Mucosa of rectum (tissue), 2 donors: ENCODE measurements at regions not wholly inside any gene's neighbourhood (a gene's known extent, or its start where the extent isn't known, plus 50 kb on each side); places are given as distances from the start of the nearest gene placed in this dataset.

Source experiments
- H3K27ac ChIP-seq, 2 donors: one replicate each; pipeline ENCODE4 v1.7.0; 2013; ENCODE audit warnings: inconsistent platforms in 2 of 2, low read depth in 2 of 2, low read length in 2 of 2
- H3K27me3 ChIP-seq, 2 donors: one replicate each; pipeline ENCODE4 v1.7.0; 2013; ENCODE audit warnings: low read length in 2 of 2; ENCODE audit not compliant: control insufficient read depth in 2 of 2, insufficient read depth in 2 of 2
- H3K36me3 ChIP-seq, 2 donors: one replicate each; pipeline ENCODE4 v1.7.0; 2013; ENCODE audit warnings: low read length in 2 of 2; ENCODE audit not compliant: control insufficient read depth in 2 of 2, insufficient read depth in 2 of 2
- H3K4me1 ChIP-seq, 2 donors: one replicate each; pipeline ENCODE4 v1.7.0; 2013; ENCODE audit warnings: low read length in 2 of 2, mild to moderate bottlenecking in 1 of 2; ENCODE audit not compliant: control insufficient read depth in 2 of 2, insufficient read depth in 2 of 2
- H3K4me3 ChIP-seq, 2 donors: one replicate each; pipeline ENCODE4 v1.7.0; 2013; ENCODE audit warnings: low read length in 2 of 2
- H3K9ac ChIP-seq, 2 donors: one replicate each; pipeline ENCODE4 v1.7.0; 2013; ENCODE audit warnings: low read length in 2 of 2, low read depth in 1 of 2, mild to moderate bottlenecking in 1 of 2
- H3K9me3 ChIP-seq, 2 donors: one replicate each; pipeline ENCODE4 v1.7.0; 2013; ENCODE audit warnings: low read length in 2 of 2; ENCODE audit not compliant: control insufficient read depth in 2 of 2
- donor health status: healthy.
- donor health status: Normal muscosa, but diverticular disease.

- H3K9me3 ChIP-seq = no peaks in the 10 kb centered on the region
- H3K4me3 ChIP-seq = no peak overlapping the region
- peaks cover 0 to 2% of the 10 kb centered on the region in 2 donors for H3K4me1 ChIP-seq
- H3K9ac ChIP-seq = no peak overlapping the region
- H3K36me3 ChIP-seq = no peaks in the 10 kb centered on the region
- no peak overlapping the region for H3K27ac ChIP-seq
- no peaks in the 10 kb centered on the region for H3K27me3 ChIP-seq
These were observed 215.0 kb downstream of the IRS1 start for GRCh38 chr2:226584518-226585055.

DNA sequence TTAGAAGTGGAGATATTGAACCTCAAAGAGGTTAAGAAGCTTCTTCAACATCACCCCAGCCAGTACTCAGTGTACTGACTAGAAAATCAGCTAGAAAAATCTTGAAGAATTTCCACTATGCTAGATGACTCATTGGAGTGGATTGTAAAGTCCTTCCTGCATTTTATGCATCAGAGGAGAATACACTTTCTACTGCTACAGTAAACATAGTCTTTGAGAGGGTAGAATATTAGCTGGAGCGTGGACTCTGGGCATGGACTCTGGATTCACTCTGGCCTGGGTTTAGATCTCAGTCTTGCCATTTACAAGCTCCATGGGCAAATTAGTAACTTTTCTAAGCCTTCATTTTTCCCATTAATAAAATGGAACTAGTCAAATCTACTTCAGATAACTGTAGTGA lies 215.9 kb downstream of the IRS1 start:
- H3K27me3 ChIP-seq = no peaks in the 10 kb centered on the region
- peaks cover 0 to 2% of the 10 kb centered on the region in 2 donors for H3K4me1 ChIP-seq
- no peak overlapping the region for H3K27ac ChIP-seq
- H3K36me3 ChIP-seq = no peaks in the 10 kb centered on the region
- H3K4me3 ChIP-seq = no peak overlapping the region
- no peak overlapping the region for H3K9ac ChIP-seq
- H3K9me3 ChIP-seq = no peaks in the 10 kb centered on the region

DNA sequence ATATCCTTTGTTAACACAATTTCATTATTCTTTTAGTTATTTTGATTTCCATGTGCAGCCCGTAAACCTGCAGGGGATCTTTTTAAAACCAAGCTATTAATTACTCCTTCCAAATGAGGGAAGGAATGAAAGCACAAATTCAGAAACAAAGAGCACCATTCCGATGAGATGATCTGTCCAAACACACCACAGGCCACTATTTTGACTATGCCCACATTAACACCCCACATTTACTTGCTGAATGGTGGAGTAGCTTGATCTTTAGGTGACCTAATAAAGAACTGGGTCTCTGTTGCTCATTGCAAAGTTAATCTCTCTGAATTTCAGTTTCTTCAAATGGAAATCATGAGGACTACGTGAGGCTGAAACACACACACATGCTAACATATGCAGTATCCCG lies 218.0 kb downstream of the IRS1 start:
- Histone ChIP-seq H3K27me3 (no peaks in the 10 kb centered on the region), H3K4me3 (no peak overlapping the region), H3K9ac (no peak overlapping the region), H3K4me1 (peaks cover 0 to 2% of the 10 kb centered on the region in 2 donors), H3K9me3 (no peaks in the 10 kb centered on the region), H3K36me3 (no peaks in the 10 kb centered on the region), H3K27ac (no peak overlapping the region)

GRCh38 chr2:226581004-226581403 lies 218.6 kb downstream of the IRS1 start:
- Histone ChIP-seq H3K27ac (no peak overlapping the region), H3K9me3 (no peaks in the 10 kb centered on the region), H3K36me3 (no peaks in the 10 kb centered on the region), H3K4me3 (no peak overlapping the region), H3K9ac (no peak overlapping the region), H3K27me3 (no peaks in the 10 kb centered on the region), H3K4me1 (peaks cover 0 to 2% of the 10 kb centered on the region in 2 donors)

- Histone ChIP-seq H3K9ac (no peak overlapping the region), H3K27ac (no peak overlapping the region), H3K36me3 (no peaks in the 10 kb centered on the region), H3K27me3 (no peaks in the 10 kb centered on the region), H3K4me1 (peaks cover 0 to 2% of the 10 kb centered on the region in 2 donors), H3K4me3 (no peak overlapping the region), H3K9me3 (no peaks in the 10 kb centered on the region)
These were observed 219.2 kb downstream of the IRS1 start for GRCh38 chr2:226580403-226580802.

DNA sequence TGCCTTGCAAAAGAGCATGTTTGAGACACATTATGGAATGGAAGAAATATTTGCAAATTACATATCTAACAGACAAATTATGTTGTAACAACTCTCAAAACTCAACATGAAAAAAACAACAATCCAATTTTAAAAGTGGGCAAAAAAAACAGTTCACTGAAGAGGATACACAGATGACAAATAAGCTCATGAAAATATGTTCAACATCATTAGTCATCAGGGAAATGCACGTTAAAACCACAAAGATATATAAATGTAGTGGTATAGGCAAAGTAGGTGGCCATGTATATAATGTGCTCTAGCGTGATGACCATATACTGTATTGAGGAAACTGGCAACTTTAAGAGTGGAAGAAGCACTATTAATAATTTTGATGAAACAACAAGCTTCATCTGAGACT lies 220.1 kb downstream of the IRS1 start:
- H3K27ac ChIP-seq = no peak overlapping the region
- H3K9me3 ChIP-seq = no peaks in the 10 kb centered on the region
- peaks cover 0 to 2% of the 10 kb centered on the region in 2 donors for H3K4me1 ChIP-seq
- no peak overlapping the region for H3K9ac ChIP-seq
- no peaks in the 10 kb centered on the region for H3K27me3 ChIP-seq
- H3K36me3 ChIP-seq = no peaks in the 10 kb centered on the region
- H3K4me3 ChIP-seq = no peak overlapping the region

- Histone ChIP-seq H3K36me3 (no peaks in the 10 kb centered on the region), H3K4me3 (no peak overlapping the region), H3K9ac (no peak overlapping the region), H3K27ac (no peak overlapping the region), H3K27me3 (no peaks in the 10 kb centered on the region), H3K9me3 (no peaks in the 10 kb centered on the region), H3K4me1 (peaks cover 0 to 2% of the 10 kb centered on the region in 2 donors)
These were observed 220.7 kb downstream of the IRS1 start for GRCh38 chr2:226578879-226579278.

- H3K9ac ChIP-seq = no peak overlapping the region
- no peaks in the 10 kb centered on the region for H3K9me3 ChIP-seq
- no peaks in the 10 kb centered on the region for H3K36me3 ChIP-seq
- H3K27me3 ChIP-seq = no peaks in the 10 kb centered on the region
- H3K4me1 ChIP-seq = peaks cover 0 to 2% of the 10 kb centered on the region in 2 donors
- no peak overlapping the region for H3K4me3 ChIP-seq
- H3K27ac ChIP-seq = no peak overlapping the region
These were observed 221.2 kb downstream of the IRS1 start for GRCh38 chr2:226578373-226578772.

GRCh38 chr2:226575928-226576327 lies 223.7 kb downstream of the IRS1 start:
- Histone ChIP-seq H3K9ac (no peak overlapping the region), H3K36me3 (no peaks in the 10 kb centered on the region), H3K4me3 (no peak overlapping the region), H3K27ac (no peak overlapping the region), H3K27me3 (no peaks in the 10 kb centered on the region), H3K9me3 (no peaks in the 10 kb centered on the region), H3K4me1 (no peaks in the 10 kb centered on the region)

DNA sequence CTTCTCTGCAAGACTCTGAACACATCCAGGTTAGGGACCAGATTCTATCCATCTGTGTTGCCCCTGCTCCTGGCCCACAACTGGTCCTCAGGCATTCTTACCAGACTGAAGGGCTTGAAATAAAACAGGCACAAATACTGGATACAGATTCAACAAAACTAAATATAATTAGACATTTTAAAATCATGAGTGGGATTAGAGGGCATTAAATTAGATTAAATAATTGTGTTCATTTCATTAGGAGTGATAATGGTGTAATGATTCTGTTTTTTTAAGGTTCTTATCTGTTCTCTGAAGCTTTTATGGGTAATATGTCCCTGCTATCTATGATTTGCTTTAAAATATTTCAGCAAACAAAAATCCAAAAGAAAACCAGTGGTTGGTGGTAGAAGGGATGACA lies 226.5 kb downstream of the IRS1 start:
- Histone ChIP-seq H3K4me3 (no peak overlapping the region), H3K9me3 (no peaks in the 10 kb centered on the region), H3K9ac (no peak overlapping the region), H3K4me1 (no peaks in the 10 kb centered on the region), H3K27me3 (no peaks in the 10 kb centered on the region), H3K27ac (no peak overlapping the region), H3K36me3 (no peaks in the 10 kb centered on the region)

GRCh38 chr2:226564667-226565066 lies 235.0 kb downstream of the IRS1 start:
- Histone ChIP-seq H3K27me3 (no peaks in the 10 kb centered on the region), H3K27ac (no peak overlapping the region), H3K9ac (no peak overlapping the region), H3K9me3 (no peaks in the 10 kb centered on the region), H3K4me3 (no peak overlapping the region), H3K36me3 (no peaks in the 10 kb centered on the region), H3K4me1 (no peaks in the 10 kb centered on the region)
